ENCODE measurements at regions not wholly inside any gene's neighbourhood (a gene's known extent, or its start where the extent isn't known, plus 50 kb on each side); places are given as distances from the start of the nearest gene placed in this dataset.

GRCh38 chr16:73385696-73386095 lies 337.8 kb upstream of the ZFHX3 start:
- FAIRE-seq (no peak), DNase-seq (no peak), ATAC-seq (no peak)
- no peak for TF ChIP-seq CTCF (IDR thresholded peaks at IDR 0.05)
- no peak overlapping the region for H3K27ac ChIP-seq
- H3K4me3 ChIP-seq: no peak overlapping the region
- intact Hi-C loops (cut with DNase I): no loop called here
- WGBS, 2 donors: 63 to 78% methylated on average over 5 of the region's 5 CpGs
- no peaks in the 10 kb centered on the region for H3K27me3 ChIP-seq
- H3K9me3 ChIP-seq: no peaks in the 10 kb centered on the region
- no peaks in the 10 kb centered on the region for H3K36me3 ChIP-seq
- H3K4me1 ChIP-seq: no peaks in the 10 kb centered on the region

GRCh38 chr16:73384506-73385089 lies 336.7 kb upstream of the ZFHX3 start:
- FAIRE-seq (no peak), ATAC-seq (no peak), DNase-seq (no peak)
- no peak overlapping the region for H3K27ac ChIP-seq
- no peaks in the 10 kb centered on the region for H3K36me3 ChIP-seq
- H3K4me1 ChIP-seq: no peaks in the 10 kb centered on the region
- H3K9me3 ChIP-seq: no peaks in the 10 kb centered on the region
- H3K27me3 ChIP-seq: no peaks in the 10 kb centered on the region
- H3K4me3 ChIP-seq: no peak overlapping the region
- WGBS, 2 donors: 76 to 85% methylated on average over 5 of the region's 5 CpGs
- intact Hi-C loops (cut with DNase I): no loop called here
- TF ChIP-seq CTCF (IDR thresholded peaks at IDR 0.05): no peak

GRCh38 chr16:73383988-73384365 lies 336.0 kb upstream of the ZFHX3 start:
- Histone ChIP-seq H3K27me3 (no peaks in the 10 kb centered on the region), H3K4me1 (no peaks in the 10 kb centered on the region), H3K36me3 (no peaks in the 10 kb centered on the region), H3K9me3 (no peaks in the 10 kb centered on the region), H3K4me3 (no peak overlapping the region), H3K27ac (no peak overlapping the region)
- ATAC-seq (no peak), DNase-seq (no peak), FAIRE-seq (no peak)
- intact Hi-C loops (cut with DNase I): no loop called here
- no peak for TF ChIP-seq CTCF (IDR thresholded peaks at IDR 0.05)
- 57 to 68% methylated on average over 3 of the region's 3 CpGs for WGBS, 2 donors

GRCh38 chr16:73383195-73383987 lies 335.5 kb upstream of the ZFHX3 start:
- Histone ChIP-seq H3K27me3 (no peaks in the 10 kb centered on the region), H3K9me3 (no peaks in the 10 kb centered on the region), H3K4me1 (no peaks in the 10 kb centered on the region), H3K36me3 (no peaks in the 10 kb centered on the region), H3K27ac (no peak overlapping the region), H3K4me3 (no peak overlapping the region)
- no peak for DNase-seq
- ATAC-seq: no peak
- 75 to 80% methylated on average over 21 of the region's 21 CpGs for WGBS, 2 donors
- no peak for TF ChIP-seq CTCF (IDR thresholded peaks at IDR 0.05)
- no peak for FAIRE-seq
- intact Hi-C loops (cut with DNase I): no loop called here

GRCh38 chr16:73378471-73378870 lies 330.5 kb upstream of the ZFHX3 start:
- Histone ChIP-seq H3K9me3 (no peaks in the 10 kb centered on the region), H3K27ac (no peak overlapping the region), H3K27me3 (no peaks in the 10 kb centered on the region), H3K4me1 (no peaks in the 10 kb centered on the region), H3K36me3 (no peaks in the 10 kb centered on the region), H3K4me3 (no peak overlapping the region)
- FAIRE-seq (no peak), ATAC-seq (no peak), DNase-seq (no peak)
- intact Hi-C loops (cut with DNase I): no loop called here
- WGBS, 2 donors: 52 to 63% methylated on average over 4 of the region's 4 CpGs
- no peak for TF ChIP-seq CTCF (IDR thresholded peaks at IDR 0.05)
